ENCODE measurements at regions not wholly inside any gene's neighbourhood (a gene's known extent, or its start where the extent isn't known, plus 50 kb on each side); places are given as distances from the start of the nearest gene placed in this dataset.

DNA sequence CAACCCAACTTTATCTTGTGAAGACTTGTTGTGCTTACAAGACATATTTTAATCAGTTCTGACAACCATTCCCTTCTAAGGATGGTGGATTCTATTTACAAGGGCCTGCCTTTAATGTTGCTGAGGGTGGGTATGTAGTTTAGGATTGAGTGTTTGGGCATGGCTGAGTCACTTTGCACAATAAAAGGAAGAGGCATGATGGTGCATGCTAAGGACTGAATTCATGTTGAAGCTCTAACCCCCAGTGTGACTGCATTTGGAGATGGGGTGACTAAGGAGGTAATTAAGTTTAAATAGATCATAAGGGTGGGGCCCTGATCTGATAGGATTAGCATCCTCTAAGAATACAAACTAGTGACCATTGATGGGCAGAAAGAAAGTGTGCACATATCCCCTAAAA is 196.1 kb upstream of the HS3ST3A1 start:
- TF ChIP-seq POLR2A (IDR thresholded peaks at IDR 0.05; ENCODE audit: low read depth, low read length) (no peak), POLR2AphosphoS5 (IDR thresholded peaks at IDR 0.05; ENCODE audit: low read depth, low read length) (no peak), TAF1 (IDR thresholded peaks at IDR 0.05; ENCODE audit: low read depth, low read length) (no peak), PAX5 (IDR thresholded peaks at IDR 0.05; ENCODE audit: insufficient read depth, low read length, severe bottlenecking) (no peak)
